NK-92 treated with Interleukin-12 subunit alpha and Interleukin-12 subunit beta, amount 100 ng/mL, for 24 hours (cell line): ENCODE measurements at regions not wholly inside any gene's neighbourhood (a gene's known extent, or its start where the extent isn't known, plus 50 kb on each side); places are given as distances from the start of the nearest gene placed in this dataset.

ENCODE experiments used
- DNase-seq: peaks from one replicate; lab custom pipeline; 2025; lab: John Stamatoyannopoulos, UW

DNA sequence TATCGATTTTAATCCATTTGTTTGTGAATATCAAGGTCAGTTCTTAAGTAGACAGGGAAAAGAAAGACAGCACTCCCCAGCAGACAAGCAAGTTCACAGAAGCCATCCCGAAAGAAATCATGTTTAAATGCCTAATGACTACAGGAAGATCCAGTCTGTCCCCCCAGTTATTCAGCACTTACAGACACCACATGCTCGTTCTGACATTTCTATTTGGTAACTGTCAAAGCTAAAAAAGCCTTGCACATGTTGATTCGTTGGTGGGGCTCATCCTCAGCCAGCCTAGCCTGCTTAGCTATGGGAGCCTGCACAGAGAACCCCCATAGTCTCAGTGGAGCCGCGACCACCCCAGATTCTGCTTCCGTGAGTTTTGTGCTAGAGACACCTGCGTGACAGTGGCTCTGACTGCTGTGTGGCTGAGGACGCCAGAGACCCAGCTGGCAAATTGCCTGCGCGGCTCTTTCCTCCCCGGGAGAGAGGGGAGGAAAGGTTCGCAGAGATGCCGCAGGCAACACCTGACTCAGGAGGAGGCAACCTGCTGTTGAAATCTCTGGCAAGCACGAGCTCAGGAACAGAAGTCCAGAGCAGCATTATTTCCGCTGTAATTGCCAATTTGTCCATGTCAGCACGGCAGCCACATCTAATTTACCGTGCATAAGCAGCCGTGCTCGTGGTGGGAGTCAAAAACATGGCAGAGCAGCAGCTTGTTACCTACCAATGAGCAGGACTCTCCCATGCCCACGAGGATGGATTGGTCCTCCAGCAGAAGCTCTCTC, 194.2 kb downstream of the GPAM start:
- no peak for DNase-seq

GRCh38 chr10:111990734-111991133, 192.8 kb downstream of the GPAM start:
- DNase-seq = no peak

GRCh38 chr10:111993321-111993720, 190.2 kb downstream of the GPAM start:
- no peak for DNase-seq

DNA sequence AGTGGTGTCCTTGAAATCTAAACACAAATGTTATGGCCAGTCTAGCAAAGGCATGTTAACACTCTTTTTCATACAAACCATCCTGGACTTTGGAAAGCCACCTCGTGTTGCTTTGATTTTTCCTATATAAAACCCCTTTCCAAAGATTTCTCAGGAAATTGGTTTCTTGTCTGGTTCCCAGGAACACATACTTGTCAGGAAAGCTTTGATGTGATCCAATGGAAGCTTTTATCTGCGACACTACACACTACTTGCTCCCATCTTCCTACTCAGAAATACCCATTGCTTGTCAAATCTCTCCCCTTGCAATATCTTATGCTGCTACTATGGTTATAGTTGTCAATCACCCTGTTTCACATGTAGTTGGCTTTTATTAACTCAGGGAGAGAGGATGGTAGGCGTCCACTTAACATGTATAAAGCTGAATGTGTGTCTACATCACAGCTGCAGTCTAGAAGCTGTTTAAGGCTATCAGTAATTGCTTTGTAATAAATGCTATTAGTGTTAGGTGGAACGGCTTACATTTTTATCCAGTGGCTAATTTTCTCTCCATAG, 189.6 kb downstream of the GPAM start:
- DNase-seq = no peak

DNA sequence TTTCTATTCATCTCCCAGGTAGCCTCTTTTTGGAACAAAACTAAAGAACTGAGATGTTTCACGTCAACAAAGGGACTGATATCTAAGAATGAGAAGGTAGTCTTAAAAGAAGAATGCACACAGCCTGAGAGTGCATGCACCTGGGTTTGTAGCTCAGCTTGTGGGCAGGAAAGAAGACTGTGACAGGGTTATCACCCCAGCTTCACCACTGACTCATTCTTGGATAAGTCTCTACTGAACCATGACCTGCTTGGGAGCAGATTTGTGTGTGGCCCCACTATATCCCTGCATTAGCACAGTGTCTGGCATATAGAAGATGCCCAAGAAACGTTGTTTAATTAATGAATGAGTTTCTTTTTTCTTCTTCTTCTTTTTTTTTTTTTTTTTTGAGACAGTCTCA, 187.5 kb downstream of the GPAM start:
- no peak for DNase-seq

GRCh38 chr10:111998728-111999127, 184.8 kb downstream of the GPAM start:
- no peak for DNase-seq

DNA sequence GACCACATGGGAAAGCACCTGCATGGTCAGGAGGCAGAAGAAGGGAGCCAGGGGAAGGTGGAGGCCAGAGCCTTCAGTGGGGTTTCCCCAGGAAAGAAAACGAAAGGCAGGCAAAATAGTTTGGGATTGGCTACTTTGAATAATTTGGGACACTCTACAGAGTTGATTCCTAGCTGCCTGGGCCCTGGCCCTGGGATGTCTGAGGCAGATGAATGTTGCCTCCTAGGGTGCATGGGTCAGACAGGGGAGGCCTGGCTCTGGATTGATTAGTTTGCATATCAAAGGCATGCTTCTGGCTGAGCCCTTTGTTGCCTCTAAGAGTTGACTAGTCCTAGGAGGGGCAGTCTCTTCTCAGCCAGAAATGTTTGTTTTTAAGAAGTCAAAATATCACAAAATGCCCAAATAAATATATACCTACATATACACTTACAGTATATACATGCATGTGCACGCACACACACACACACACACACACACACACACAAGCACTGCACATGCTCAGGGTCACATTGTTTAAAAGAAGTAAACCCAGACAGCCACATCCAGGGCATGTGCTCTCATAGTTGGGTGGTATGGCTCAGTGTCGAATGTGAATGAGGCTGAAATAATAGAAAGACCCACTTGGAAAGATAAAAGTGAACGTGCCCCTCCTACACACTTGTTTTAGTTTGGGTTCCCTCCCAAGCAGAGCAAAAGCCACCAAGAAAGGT, 184.2 kb downstream of the GPAM start:
- no peak for DNase-seq

GRCh38 chr10:111999915-112000302, 183.7 kb downstream of the GPAM start:
- DNase-seq = no peak

DNA sequence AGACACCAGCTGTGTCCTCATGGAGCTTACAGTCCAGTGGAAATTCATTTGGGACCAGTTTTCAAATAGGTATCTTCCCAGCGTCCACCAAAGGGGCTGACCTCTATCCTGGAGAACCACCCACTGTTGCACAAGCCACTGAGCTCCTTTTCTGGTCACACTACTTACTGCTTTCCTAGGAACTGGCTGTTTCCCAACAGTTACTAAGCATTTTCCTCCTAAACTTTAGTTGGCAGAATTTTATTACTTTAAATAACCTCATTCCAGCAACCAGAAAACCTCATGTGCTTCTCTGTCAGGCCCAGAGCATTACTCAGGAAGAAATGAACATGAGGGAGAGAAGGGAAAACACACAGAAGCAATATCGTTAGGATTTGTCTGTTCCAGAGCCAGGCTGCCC, 183.1 kb downstream of the GPAM start:
- DNase-seq = no peak

DNA sequence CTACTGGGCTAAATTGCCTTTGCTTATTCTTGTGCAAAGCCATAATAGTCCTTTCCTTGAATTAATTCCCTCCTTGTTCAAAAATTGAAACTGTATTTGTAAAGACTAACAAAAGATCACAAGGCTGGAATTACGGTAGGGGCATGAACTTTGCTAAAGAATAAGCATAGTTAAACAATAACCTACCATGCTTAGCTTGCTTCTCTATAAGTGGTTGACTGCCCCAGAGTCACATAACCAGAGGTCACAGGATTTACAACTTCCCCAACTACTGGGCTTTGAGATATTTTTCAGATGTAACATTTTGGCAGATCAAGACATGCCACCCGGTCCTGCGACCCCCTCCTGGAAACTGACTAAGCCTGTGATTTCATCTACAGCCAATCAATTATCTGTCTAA, 181.4 kb downstream of the GPAM start:
- no peak for DNase-seq

GRCh38 chr10:112004075-112004474, 179.5 kb downstream of the GPAM start:
- DNase-seq = no peak

GRCh38 chr10:112005044-112005443, 178.5 kb downstream of the GPAM start:
- no peak for DNase-seq

GRCh38 chr10:112006407-112006806, 177.2 kb downstream of the GPAM start:
- DNase-seq = no peak

GRCh38 chr10:112006831-112007230, 176.7 kb downstream of the GPAM start:
- DNase-seq = no peak

DNA sequence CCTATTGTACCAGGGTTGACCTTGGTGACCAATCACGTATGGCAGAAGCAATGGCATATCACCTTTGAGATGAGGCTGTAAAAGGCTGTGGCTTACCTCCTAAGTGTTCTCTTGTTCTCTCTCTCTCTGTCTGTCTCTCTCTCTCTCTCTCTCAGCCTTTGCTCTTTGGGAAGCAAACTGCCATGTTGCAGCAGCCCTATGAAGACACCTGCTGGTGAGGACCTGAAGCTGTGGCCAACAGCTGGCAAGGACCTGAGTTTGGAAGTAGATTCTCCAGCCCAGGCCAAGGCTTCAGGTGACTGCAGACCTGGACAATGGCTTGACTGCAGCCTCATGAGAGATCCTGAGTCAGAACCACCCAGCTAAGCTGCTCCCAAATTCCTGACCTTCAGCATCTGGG, 161.4 kb downstream of the GPAM start:
- no peak for DNase-seq

DNA sequence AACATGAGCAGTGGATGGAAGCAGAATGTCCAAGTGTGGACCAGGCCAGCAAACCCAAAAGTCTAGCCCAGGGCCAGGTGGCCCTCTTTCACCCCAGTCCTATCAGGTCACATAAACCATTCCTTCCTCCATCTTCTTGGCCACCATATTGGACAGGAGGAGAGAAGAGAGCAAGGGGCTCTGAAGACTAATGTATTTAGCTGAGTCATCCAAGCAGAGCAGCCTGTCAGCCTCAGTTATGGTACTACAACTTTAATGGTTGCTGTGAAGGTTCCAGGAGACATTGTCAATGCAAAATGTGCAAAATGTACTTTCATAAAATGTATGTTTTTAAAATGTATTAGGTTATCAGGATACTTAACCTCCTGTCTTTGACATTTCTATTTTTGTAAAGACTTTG, 159.5 kb downstream of the GPAM start:
- no peak for DNase-seq

GRCh38 chr10:112025228-112025627, 158.3 kb downstream of the GPAM start:
- no peak for DNase-seq

GRCh38 chr10:112026438-112026837, 157.1 kb downstream of the GPAM start:
- no peak for DNase-seq

DNA sequence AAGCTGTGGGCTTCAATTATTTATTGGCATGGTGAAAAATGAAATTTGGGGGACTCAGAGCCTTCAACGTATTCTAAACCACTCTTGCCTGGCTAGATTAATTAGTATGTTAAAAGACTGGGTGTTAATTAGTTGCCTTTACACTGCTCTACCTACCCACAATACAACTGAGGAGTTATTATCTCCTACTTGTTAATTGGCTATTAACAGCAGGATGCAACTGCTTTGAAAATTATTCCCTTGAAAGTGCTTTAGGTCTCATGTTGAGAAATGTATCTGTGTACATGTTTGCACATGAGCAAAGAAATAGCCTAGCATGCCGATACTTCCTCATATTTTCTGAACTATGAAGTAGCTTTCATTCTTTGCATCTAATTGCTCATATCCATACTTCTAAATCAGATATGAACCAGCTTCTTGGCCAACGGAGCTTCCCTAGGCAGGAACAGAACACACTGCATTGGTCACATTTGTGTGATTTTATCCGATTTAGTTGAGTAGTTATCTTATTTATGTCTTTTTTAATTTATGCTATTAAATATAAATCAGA, 155.8 kb downstream of the GPAM start:
- DNase-seq = no peak

GRCh38 chr10:112030431-112030830, 153.1 kb downstream of the GPAM start:
- no peak for DNase-seq

DNA sequence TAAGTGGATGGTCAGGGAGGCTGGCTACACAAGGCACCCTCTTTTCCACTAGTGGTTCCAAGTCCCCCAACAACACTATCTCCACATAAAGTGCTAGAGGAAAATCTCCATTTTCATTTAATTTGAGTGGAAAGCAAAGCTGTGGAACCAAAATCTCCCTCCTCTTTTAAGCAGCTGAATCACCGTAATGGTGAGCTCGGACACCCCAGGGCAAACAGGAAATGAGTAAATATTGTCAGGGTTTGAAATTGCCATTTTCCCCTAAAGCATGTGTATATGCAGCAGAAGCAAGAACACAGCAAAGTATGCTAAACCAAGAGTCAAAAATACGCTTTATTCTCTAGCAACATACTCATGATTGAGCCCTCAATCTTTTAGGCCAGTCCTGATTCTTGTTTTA, 143.7 kb downstream of the GPAM start:
- DNase-seq = no peak

DNA sequence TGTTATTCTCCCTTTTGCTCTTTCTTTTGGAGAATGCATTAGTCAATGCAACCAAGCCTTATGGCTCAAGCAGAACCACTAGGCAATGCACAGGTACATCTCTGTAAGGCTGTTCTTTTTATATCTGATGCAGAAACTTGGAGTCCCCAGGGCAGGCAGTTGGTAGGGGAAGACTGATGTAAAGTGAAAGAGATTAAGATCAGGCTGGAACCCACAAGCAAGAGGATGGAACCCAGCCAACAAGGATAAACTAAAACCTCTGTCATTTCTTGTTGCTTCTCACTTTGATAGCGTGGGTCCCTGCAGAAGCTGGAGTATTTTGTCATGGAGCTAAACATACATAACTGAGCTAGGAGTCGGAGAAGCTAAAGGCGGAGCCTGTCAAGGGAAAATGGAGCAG, 142.9 kb downstream of the GPAM start:
- no peak for DNase-seq

- no peak for DNase-seq
Observed at GRCh38 chr10:112045938-112046337, 137.6 kb downstream of the GPAM start.
